SK-N-SH (cell line): ENCODE measurements at regions not wholly inside any gene's neighbourhood (a gene's known extent, or its start where the extent isn't known, plus 50 kb on each side); places are given as distances from the start of the nearest gene placed in this dataset.

Experiments used
- CTCF ChIA-PET: fragments of 300-600, 350-600 bp; formaldehyde crosslinking; extraction: SDS; loops from one replicate; lab custom pipeline; 2021; lab: Yijun Ruan, JAX
- POLR2A ChIA-PET: fragments of 350-600 bp; sonication (Branson Sonifier 250); formaldehyde crosslinking; extraction: SDS; loops from one replicate; lab custom pipeline; 2020; ENCODE audit warnings: antibody characterized with exemption, inconsistent platforms; lab: Yijun Ruan, JAX
- DNase-seq: peaks from one replicate; pipeline ENCODE4 v3.0.0; 2012
- H2AFZ ChIP-seq: fragments of 200-600 bp; sonication (generic); 2 replicates; pipeline ENCODE4 v1.8.1; 2016; ENCODE audit warnings: antibody characterized with exemption, mild to moderate bottlenecking, low read depth
- H3F3A ChIP-seq: fragments of 200-600 bp; sonication (generic); replicated peaks from 2 replicates; pipeline ENCODE3; 2016; ENCODE audit warnings: antibody characterized with exemption, mild to moderate bottlenecking; ENCODE audit not compliant: insufficient read depth
- H3K27ac ChIP-seq, 2 experiments: fragments of 200-500 bp in 1 of 2; fragments of 200-600 bp in 1 of 2; sonication (Bioruptor generic) in 1 of 2; sonication (generic), shearing (Covaris generic) in 1 of 2; 2 replicates each; pipeline versions ENCODE4 v1.5.1 to v1.6.1; 2014 to 2016; ENCODE audit warnings: low read depth in 2 of 2, inconsistent platforms in 1 of 2, low read length in 1 of 2, mild to moderate bottlenecking in 1 of 2, mixed read lengths in 1 of 2
- H3K27me3 ChIP-seq: fragments of 200-600 bp; sonication (generic), shearing (Covaris generic); 2 replicates; pipeline ENCODE4 v1.6.1; 2016; ENCODE audit warnings: mixed run types; ENCODE audit not compliant: insufficient read depth
- H3K36me3 ChIP-seq, 2 experiments: fragments of 200-500 bp in 1 of 2; fragments of 200-600 bp in 1 of 2; sonication (Bioruptor generic) in 1 of 2; sonication (generic) in 1 of 2; replicated peaks in 1 of 2; 2 replicates each; pipeline versions ENCODE3 to v1.5.1; 2014 to 2016; ENCODE audit warnings: low read length in 1 of 2, mild to moderate bottlenecking in 1 of 2; ENCODE audit not compliant: insufficient read depth in 2 of 2, control insufficient read depth in 1 of 2
- H3K4me1 ChIP-seq, 2 experiments: fragments of 200-500 bp in 1 of 2; fragments of 200-600 bp in 1 of 2; sonication (Bioruptor generic) in 1 of 2; sonication (generic), shearing (Covaris generic) in 1 of 2; 2 replicates each; pipeline versions ENCODE4 v1.5.1 to v1.6.1; 2014 to 2016; ENCODE audit warnings: low read depth in 1 of 2, low read length in 1 of 2, mixed run types in 1 of 2; ENCODE audit not compliant: insufficient read depth in 2 of 2, control insufficient read depth in 1 of 2
- H3K4me2 ChIP-seq: fragments of 200-600 bp; sonication (generic), shearing (Covaris generic); 2 replicates; pipeline ENCODE4 v1.6.1; 2017; ENCODE audit warnings: mixed run types
- H3K4me3 ChIP-seq, 2 experiments: fragments of 200-500 bp in 1 of 2; fragments of 200-600 bp in 1 of 2; sonication (Bioruptor generic) in 1 of 2; sonication (generic), shearing (Covaris generic) in 1 of 2; 2 replicates each; pipeline versions ENCODE4 v1.5.1 to v1.8.1; 2014 to 2016; ENCODE audit warnings: low read depth in 2 of 2, inconsistent platforms in 1 of 2, low read length in 1 of 2, mild to moderate bottlenecking in 1 of 2, mixed read lengths in 1 of 2, moderate library complexity in 1 of 2
- H3K79me2 ChIP-seq: fragments of 200-600 bp; sonication (generic); 2 replicates; pipeline ENCODE4 v1.8.1; 2017; ENCODE audit warnings: mild to moderate bottlenecking; ENCODE audit not compliant: insufficient read depth
- H3K9ac ChIP-seq: fragments of 200-600 bp; sonication (generic); 2 replicates; pipeline ENCODE4 v1.6.1; 2017; ENCODE audit warnings: mixed run types
- H3K9me2 ChIP-seq: fragments of 200-600 bp; sonication (generic); 2 replicates; pipeline ENCODE4 v1.6.1; 2017; ENCODE audit warnings: mixed run types
- H3K9me3 ChIP-seq: fragments of 200-600 bp; sonication (generic); 2 replicates; pipeline ENCODE4 v1.6.1; 2017; ENCODE audit warnings: mixed run types, mild to moderate bottlenecking, moderate library complexity
- H4K20me1 ChIP-seq: fragments of 200-600 bp; sonication (generic); 2 replicates; pipeline ENCODE4 v1.6.1; 2017; ENCODE audit warnings: mild to moderate bottlenecking, mixed run types; ENCODE audit not compliant: insufficient read depth
- FOXM1 ChIP-seq: IDR thresholded peaks from 2 replicates; pipeline ENCODE4 v1.4.0; 2012; ENCODE audit warnings: low read depth, mild to moderate bottlenecking
- GABPA ChIP-seq: IDR thresholded peaks from 2 replicates; pipeline ENCODE4 v1.4.0; 2012; ENCODE audit warnings: low read depth, mild to moderate bottlenecking
- POLR2AphosphoS5 ChIP-seq: IDR thresholded peaks from 2 replicates; pipeline ENCODE4 v1.6.1; 2012; ENCODE audit warnings: low read depth, low read length
- RAD21 ChIP-seq: IDR thresholded peaks from 2 replicates; pipeline ENCODE4 v1.6.1; 2012; ENCODE audit warnings: mild to moderate bottlenecking, low read length
- RFX5 ChIP-seq: IDR thresholded peaks from 2 replicates; pipeline ENCODE4 v1.6.1; 2012; ENCODE audit warnings: mild to moderate bottlenecking, improper control_type of control experiment, low read length
- RXRA ChIP-seq: IDR thresholded peaks from 2 replicates; pipeline ENCODE4 v1.4.0; 2012; ENCODE audit warnings: low read depth, mild to moderate bottlenecking, borderline replicate concordance
- SIN3A ChIP-seq: IDR thresholded peaks from 2 replicates; pipeline ENCODE4 v1.6.1; 2012; ENCODE audit warnings: low read depth, mild to moderate bottlenecking, low read length, moderate library complexity, borderline replicate concordance
- SMC3 ChIP-seq: IDR thresholded peaks from 2 replicates; pipeline ENCODE4 v1.6.1; 2012; ENCODE audit warnings: low read depth, low read length, improper control_type of control experiment
- TAF1 ChIP-seq: IDR thresholded peaks from 2 replicates; pipeline ENCODE4 v1.6.1; 2012; ENCODE audit warnings: low read depth, mild to moderate bottlenecking, low read length, moderate library complexity, borderline replicate concordance
- TCF12 ChIP-seq: IDR thresholded peaks from 2 replicates; pipeline ENCODE4 v1.4.0; 2012
- TEAD4 ChIP-seq: IDR thresholded peaks from 2 replicates; pipeline ENCODE4 v1.4.0; 2012; ENCODE audit warnings: mild to moderate bottlenecking, borderline replicate concordance; ENCODE audit not compliant: insufficient read depth
- WGBS: methylation state at CpG from one replicate; pipeline ENCODE4 v1.1.6; 2017; ENCODE audit warnings: low lambda C conversion rate; 5-methylcytosine and 5-hydroxymethylcytosine counted together
- TF ChIP-seq, protein P1 (sequence below): IDR thresholded peaks from 2 replicates; pipeline ENCODE4 v1.4.0; 2012; ENCODE audit warnings: low read depth
- TF ChIP-seq, protein P2 (sequence below): IDR thresholded peaks from 2 replicates; pipeline ENCODE4 v1.6.1; 2012; ENCODE audit warnings: mild to moderate bottlenecking, low read depth, low read length, moderate library complexity
- TF ChIP-seq, protein P3 (sequence below): fragments of 150-350 bp; IDR thresholded peaks from 2 replicates; pipeline ENCODE4 v1.6.1; 2016; ENCODE audit warnings: mild to moderate bottlenecking, low read depth, low read length

DNA sequence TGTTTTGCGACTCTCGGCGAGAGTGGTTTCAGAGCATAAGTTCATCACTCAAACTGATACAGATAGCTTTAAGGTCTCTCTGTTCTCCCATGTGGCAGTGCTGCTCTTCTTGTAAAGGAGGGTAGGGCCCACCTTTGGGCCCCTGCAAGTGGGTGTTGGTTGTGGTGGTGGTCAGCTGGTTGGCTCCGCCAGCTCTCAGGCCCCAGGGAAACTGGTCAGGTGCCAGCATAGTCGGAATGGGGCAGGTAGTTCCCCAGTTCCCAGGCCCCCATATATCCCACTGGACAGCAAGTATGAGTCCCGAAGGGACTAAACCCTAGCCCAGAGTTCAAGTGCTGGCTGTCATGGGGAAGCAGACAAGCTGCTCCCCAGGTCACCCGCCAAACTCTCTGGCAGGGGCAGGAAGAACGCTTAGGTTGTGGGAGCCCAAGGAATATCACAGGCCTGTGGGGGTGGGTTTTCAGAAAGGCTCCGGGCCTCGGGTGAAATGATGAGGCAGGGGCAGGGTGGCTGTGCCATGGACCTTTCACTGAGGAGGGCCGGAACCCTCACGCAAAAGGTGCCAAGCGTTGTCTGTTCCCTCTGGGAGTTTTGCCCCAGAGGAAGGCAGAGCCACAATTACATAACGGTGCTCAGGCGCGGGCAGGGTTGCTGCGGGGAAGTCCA, 185.1 kb downstream of the EFHB start:
- Histone ChIP-seq H3K9me2 (no peaks in the 10 kb centered on the region), H3K4me2 (no peak overlapping the region), H4K20me1 (no peaks in the 10 kb centered on the region), H3F3A (no peaks in the 10 kb centered on the region)
- TF ChIP-seq, protein P1, sequence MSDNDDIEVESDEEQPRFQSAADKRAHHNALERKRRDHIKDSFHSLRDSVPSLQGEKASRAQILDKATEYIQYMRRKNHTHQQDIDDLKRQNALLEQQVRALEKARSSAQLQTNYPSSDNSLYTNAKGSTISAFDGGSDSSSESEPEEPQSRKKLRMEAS, result no peak
- TF ChIP-seq, protein P2, sequence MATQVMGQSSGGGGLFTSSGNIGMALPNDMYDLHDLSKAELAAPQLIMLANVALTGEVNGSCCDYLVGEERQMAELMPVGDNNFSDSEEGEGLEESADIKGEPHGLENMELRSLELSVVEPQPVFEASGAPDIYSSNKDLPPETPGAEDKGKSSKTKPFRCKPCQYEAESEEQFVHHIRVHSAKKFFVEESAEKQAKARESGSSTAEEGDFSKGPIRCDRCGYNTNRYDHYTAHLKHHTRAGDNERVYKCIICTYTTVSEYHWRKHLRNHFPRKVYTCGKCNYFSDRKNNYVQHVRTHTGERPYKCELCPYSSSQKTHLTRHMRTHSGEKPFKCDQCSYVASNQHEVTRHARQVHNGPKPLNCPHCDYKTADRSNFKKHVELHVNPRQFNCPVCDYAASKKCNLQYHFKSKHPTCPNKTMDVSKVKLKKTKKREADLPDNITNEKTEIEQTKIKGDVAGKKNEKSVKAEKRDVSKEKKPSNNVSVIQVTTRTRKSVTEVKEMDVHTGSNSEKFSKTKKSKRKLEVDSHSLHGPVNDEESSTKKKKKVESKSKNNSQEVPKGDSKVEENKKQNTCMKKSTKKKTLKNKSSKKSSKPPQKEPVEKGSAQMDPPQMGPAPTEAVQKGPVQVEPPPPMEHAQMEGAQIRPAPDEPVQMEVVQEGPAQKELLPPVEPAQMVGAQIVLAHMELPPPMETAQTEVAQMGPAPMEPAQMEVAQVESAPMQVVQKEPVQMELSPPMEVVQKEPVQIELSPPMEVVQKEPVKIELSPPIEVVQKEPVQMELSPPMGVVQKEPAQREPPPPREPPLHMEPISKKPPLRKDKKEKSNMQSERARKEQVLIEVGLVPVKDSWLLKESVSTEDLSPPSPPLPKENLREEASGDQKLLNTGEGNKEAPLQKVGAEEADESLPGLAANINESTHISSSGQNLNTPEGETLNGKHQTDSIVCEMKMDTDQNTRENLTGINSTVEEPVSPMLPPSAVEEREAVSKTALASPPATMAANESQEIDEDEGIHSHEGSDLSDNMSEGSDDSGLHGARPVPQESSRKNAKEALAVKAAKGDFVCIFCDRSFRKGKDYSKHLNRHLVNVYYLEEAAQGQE, result no peak
- TF ChIP-seq TEAD4 (no peak), RXRA (no peak), RFX5 (no peak), TAF1 (no peak), POLR2AphosphoS5 (no peak), FOXM1 (no peak), RAD21 (no peak), SIN3A (no peak), TCF12 (no peak), GABPA (no peak), SMC3 (no peak)
- TF ChIP-seq, protein P3, sequence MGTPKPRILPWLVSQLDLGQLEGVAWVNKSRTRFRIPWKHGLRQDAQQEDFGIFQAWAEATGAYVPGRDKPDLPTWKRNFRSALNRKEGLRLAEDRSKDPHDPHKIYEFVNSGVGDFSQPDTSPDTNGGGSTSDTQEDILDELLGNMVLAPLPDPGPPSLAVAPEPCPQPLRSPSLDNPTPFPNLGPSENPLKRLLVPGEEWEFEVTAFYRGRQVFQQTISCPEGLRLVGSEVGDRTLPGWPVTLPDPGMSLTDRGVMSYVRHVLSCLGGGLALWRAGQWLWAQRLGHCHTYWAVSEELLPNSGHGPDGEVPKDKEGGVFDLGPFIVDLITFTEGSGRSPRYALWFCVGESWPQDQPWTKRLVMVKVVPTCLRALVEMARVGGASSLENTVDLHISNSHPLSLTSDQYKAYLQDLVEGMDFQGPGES, result no peak
- TF ChIP-seq, all 33 proteins: peak for 0
- ChIA-PET CTCF (interaction anchor here (1.6 kb wide), 1 partner anchor 10 kb away, joined by 3 read pairs; no protein-coding TSS in a partner anchor), POLR2A (no interaction called here)
- H2AFZ ChIP-seq, result no peak overlapping the region
- H3K79me2 ChIP-seq, result no peaks in the 10 kb centered on the region
- H3K27me3 ChIP-seq, result no peaks in the 10 kb centered on the region
- no peaks in the 10 kb centered on the region for H3K36me3 ChIP-seq
- no peak overlapping the region for H3K4me3 ChIP-seq
- 76% methylated on average over 10 of the region's 17 CpGs for whole genome bisulfite sequencing
- H3K9me3 ChIP-seq, result no peaks in the 10 kb centered on the region
- no peak overlapping the region for H3K27ac ChIP-seq
- no peak for DNase-seq
- H3K9ac ChIP-seq, result no peak overlapping the region
- no peaks in the 10 kb centered on the region for H3K4me1 ChIP-seq
